HG02840 (cell line): ENCODE measurements at regions not wholly inside any gene's neighbourhood (a gene's known extent, or its start where the extent isn't known, plus 50 kb on each side); places are given as distances from the start of the nearest gene placed in this dataset.

Source experiments
- ATAC-seq: cut with Tn5 transposase; IDR thresholded peaks from one replicate; pipeline ENCODE4 v1.9.1; 2021; ENCODE audit warnings: mild to moderate bottlenecking, moderate library complexity, moderate number of reproducible peaks; ENCODE audit not compliant: unreplicated experiment, low FRiP score

- ATAC-seq: no peak
These were observed 728.2 kb downstream of the ARAP2 start for GRCh38 chr4:35516102-35516501.

- ATAC-seq: no peak
These were observed 724.3 kb downstream of the ARAP2 start for GRCh38 chr4:35520059-35520458.

- no peak for ATAC-seq
These were observed 722.6 kb downstream of the ARAP2 start for GRCh38 chr4:35521682-35522081.

GRCh38 chr4:35525192-35525978, 718.9 kb downstream of the ARAP2 start:
- no peak for ATAC-seq

- no peak for ATAC-seq
These were observed 717.9 kb downstream of the ARAP2 start for GRCh38 chr4:35526456-35526855.

- ATAC-seq: no peak
These were observed 709.4 kb downstream of the ARAP2 start for GRCh38 chr4:35534962-35535361.

- no peak for ATAC-seq
These were observed 705.5 kb downstream of the ARAP2 start for GRCh38 chr4:35538807-35539206.

GRCh38 chr4:35539404-35540055, 704.8 kb downstream of the ARAP2 start:
- no peak for ATAC-seq

GRCh38 chr4:35541146-35541887, 703.0 kb downstream of the ARAP2 start:
- no peak for ATAC-seq

- ATAC-seq: no peak
These were observed 702.5 kb downstream of the ARAP2 start for GRCh38 chr4:35541888-35542213.

GRCh38 chr4:35548921-35549320, 695.4 kb downstream of the ARAP2 start:
- ATAC-seq: no peak

- no peak for ATAC-seq
These were observed 687.9 kb downstream of the ARAP2 start for GRCh38 chr4:35556387-35556786.

- ATAC-seq: no peak
These were observed 684.6 kb downstream of the ARAP2 start for GRCh38 chr4:35559559-35560365.

- no peak for ATAC-seq
These were observed 681.5 kb downstream of the ARAP2 start for GRCh38 chr4:35562861-35563260.

- ATAC-seq: no peak
These were observed 678.7 kb downstream of the ARAP2 start for GRCh38 chr4:35565640-35566039.

GRCh38 chr4:35591035-35591434, 653.3 kb downstream of the ARAP2 start:
- no peak for ATAC-seq

- no peak for ATAC-seq
These were observed 640.1 kb downstream of the ARAP2 start for GRCh38 chr4:35604252-35604651.

GRCh38 chr4:35604724-35605123, 639.6 kb downstream of the ARAP2 start:
- ATAC-seq: no peak

GRCh38 chr4:35608205-35608604, 636.1 kb downstream of the ARAP2 start:
- no peak for ATAC-seq

- no peak for ATAC-seq
These were observed 630.2 kb downstream of the ARAP2 start for GRCh38 chr4:35614120-35614519.

GRCh38 chr4:35639929-35640328, 604.4 kb downstream of the ARAP2 start:
- no peak for ATAC-seq
